Ramos (cell line): ENCODE measurements at regions not wholly inside any gene's neighbourhood (a gene's known extent, or its start where the extent isn't known, plus 50 kb on each side); places are given as distances from the start of the nearest gene placed in this dataset.
"Not testable (repeated sequence)": the region's sequence is repeated elsewhere in the genome, so short reads cannot be mapped to it uniquely, and the experiment has no call there.

Source experiments
- in situ Hi-C: fragments of 300-500 bp; cut with MboI; formaldehyde crosslinking; loops from one replicate; pipeline ENCODE4 v1.14.3; 2022; ENCODE audit warnings: low sequenced_read_pairs; ENCODE audit not compliant: unreplicated experiment

GRCh38 chrX:6990552-6991193 lies 156.8 kb upstream of the STS start:
- in situ Hi-C loops, result no loop called here

GRCh38 chrX:6989858-6990257 lies 157.7 kb upstream of the STS start:
- in situ Hi-C loops, result no loop called here

GRCh38 chrX:6988694-6989093 lies 158.8 kb upstream of the STS start:
- in situ Hi-C loops, result not testable (repeated sequence)

- in situ Hi-C loops, result no loop called here
Observed at GRCh38 chrX:6986915-6987314, 160.6 kb upstream of the STS start.

GRCh38 chrX:6985537-6985936 lies 162.0 kb upstream of the STS start:
- in situ Hi-C loops, result no loop called here

- in situ Hi-C loops, result no loop called here
Observed at GRCh38 chrX:6983207-6983955, 164.1 kb upstream of the STS start.

GRCh38 chrX:6981718-6982406 lies 165.7 kb upstream of the STS start:
- in situ Hi-C loops, result no loop called here

- in situ Hi-C loops, result no loop called here
Observed at GRCh38 chrX:6980981-6981380, 166.5 kb upstream of the STS start.

GRCh38 chrX:6968231-6968630 lies 179.3 kb upstream of the STS start:
- in situ Hi-C loops, result no loop called here

- in situ Hi-C loops, result no loop called here
Observed at GRCh38 chrX:6965729-6966128, 181.8 kb upstream of the STS start.

GRCh38 chrX:6962006-6962355 lies 185.5 kb upstream of the STS start:
- in situ Hi-C loops, result no loop called here

- in situ Hi-C loops, result no loop called here
Observed at GRCh38 chrX:6961286-6962005, 186.1 kb upstream of the STS start.

- in situ Hi-C loops, result no loop called here
Observed at GRCh38 chrX:6959006-6959405, 188.5 kb upstream of the STS start.

GRCh38 chrX:6954836-6955235 lies 192.7 kb upstream of the STS start:
- in situ Hi-C loops, result no loop called here

- in situ Hi-C loops, result no loop called here
Observed at GRCh38 chrX:6946168-6946567, 201.3 kb upstream of the STS start.

GRCh38 chrX:6941041-6941440 lies 206.5 kb upstream of the STS start:
- in situ Hi-C loops, result no loop called here

GRCh38 chrX:6932942-6933341 lies 214.6 kb upstream of the STS start:
- in situ Hi-C loops, result not testable (repeated sequence)

GRCh38 chrX:6930307-6930849 lies 217.1 kb upstream of the STS start:
- in situ Hi-C loops, result no loop called here

GRCh38 chrX:6924443-6925077 lies 223.0 kb upstream of the STS start:
- in situ Hi-C loops, result no loop called here

- in situ Hi-C loops, result no loop called here
Observed at GRCh38 chrX:6917666-6918065, 229.8 kb upstream of the STS start.
